ENCODE measurements at regions not wholly inside any gene's neighbourhood (a gene's known extent, or its start where the extent isn't known, plus 50 kb on each side); places are given as distances from the start of the nearest gene placed in this dataset.
"Not testable (repeated sequence)": the region's sequence is repeated elsewhere in the genome, so short reads cannot be mapped to it uniquely, and the experiment has no call there.

- no peaks in the 10 kb centered on the region for H3K36me3 Mint-ChIP-seq (ENCODE audit: low read depth, unreplicated experiment)
- H3K27ac Mint-ChIP-seq (ENCODE audit: unreplicated experiment) = no peak overlapping the region
- H3K4me1 Mint-ChIP-seq (ENCODE audit: unreplicated experiment) = peaks cover 4% of the 10 kb centered on the region
- peaks cover 1% of the 10 kb centered on the region for H3K27me3 Mint-ChIP-seq (ENCODE audit: unreplicated experiment)
- TF ChIP-seq, protein P1, sequence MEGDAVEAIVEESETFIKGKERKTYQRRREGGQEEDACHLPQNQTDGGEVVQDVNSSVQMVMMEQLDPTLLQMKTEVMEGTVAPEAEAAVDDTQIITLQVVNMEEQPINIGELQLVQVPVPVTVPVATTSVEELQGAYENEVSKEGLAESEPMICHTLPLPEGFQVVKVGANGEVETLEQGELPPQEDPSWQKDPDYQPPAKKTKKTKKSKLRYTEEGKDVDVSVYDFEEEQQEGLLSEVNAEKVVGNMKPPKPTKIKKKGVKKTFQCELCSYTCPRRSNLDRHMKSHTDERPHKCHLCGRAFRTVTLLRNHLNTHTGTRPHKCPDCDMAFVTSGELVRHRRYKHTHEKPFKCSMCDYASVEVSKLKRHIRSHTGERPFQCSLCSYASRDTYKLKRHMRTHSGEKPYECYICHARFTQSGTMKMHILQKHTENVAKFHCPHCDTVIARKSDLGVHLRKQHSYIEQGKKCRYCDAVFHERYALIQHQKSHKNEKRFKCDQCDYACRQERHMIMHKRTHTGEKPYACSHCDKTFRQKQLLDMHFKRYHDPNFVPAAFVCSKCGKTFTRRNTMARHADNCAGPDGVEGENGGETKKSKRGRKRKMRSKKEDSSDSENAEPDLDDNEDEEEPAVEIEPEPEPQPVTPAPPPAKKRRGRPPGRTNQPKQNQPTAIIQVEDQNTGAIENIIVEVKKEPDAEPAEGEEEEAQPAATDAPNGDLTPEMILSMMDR (IDR thresholded peaks at IDR 0.05; ENCODE audit: unreplicated experiment) = no peak
- no peaks in the 10 kb centered on the region for H3K9me3 Mint-ChIP-seq (ENCODE audit: unreplicated experiment)
- no peak for DNase-seq (ENCODE audit: low spot score)
- no peak overlapping the region for H3K4me3 Mint-ChIP-seq (ENCODE audit: unreplicated experiment)
Observed at GRCh38 chr4:23945451-23946017, 55.7 kb upstream of the PPARGC1A start.

DNA sequence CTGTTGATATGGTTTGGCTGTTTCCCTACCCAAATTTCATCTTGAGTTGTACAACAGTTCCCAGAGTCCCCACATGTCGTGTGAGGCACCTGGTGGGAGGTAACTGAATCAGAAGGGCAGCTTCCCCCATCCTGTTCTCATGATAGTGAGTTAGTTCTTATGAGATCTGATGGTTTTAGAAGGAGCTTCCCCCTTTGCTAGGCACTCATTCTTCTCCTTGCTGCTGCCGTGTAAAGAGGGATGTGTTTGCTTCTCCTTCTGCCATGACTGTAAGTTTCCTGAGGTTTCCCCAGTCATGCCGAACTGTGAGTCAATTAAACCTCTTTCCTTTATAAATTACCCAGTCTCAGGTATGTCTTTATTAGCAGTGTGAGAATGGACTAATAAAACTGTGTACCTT lies 54.7 kb upstream of the PPARGC1A start:
- not testable (repeated sequence) for H3K27ac Mint-ChIP-seq (ENCODE audit: unreplicated experiment); H3K9me3 Mint-ChIP-seq (ENCODE audit: unreplicated experiment)

DNA sequence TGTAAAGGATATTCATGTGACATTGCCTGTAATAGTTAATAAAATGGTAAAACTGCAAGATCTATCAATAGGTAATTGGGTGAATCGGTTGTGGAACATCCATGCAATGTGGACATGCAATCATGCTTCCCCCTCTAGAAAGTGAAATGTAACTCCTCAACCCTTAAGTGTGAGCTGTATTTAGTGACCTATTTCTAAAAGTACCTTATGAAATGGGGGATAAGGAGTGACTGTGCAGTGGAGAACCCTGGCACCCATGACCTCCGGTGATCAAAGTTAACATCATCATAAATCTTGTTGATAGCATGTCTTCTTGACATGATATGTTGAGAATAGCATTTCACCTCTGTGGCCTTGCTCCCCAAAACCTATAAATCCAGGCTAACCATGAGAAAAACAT lies 53.6 kb upstream of the PPARGC1A start:
- no peak for DNase-seq (ENCODE audit: low spot score)
- H3K4me3 Mint-ChIP-seq (ENCODE audit: unreplicated experiment) = no peak overlapping the region
- no peak overlapping the region for H3K27ac Mint-ChIP-seq (ENCODE audit: unreplicated experiment)
- TF ChIP-seq, protein P1 (IDR thresholded peaks at IDR 0.05; ENCODE audit: unreplicated experiment) = no peak
- H3K36me3 Mint-ChIP-seq (ENCODE audit: low read depth, unreplicated experiment) = no peaks in the 10 kb centered on the region
- peaks cover 4% of the 10 kb centered on the region for H3K4me1 Mint-ChIP-seq (ENCODE audit: unreplicated experiment)
- H3K27me3 Mint-ChIP-seq (ENCODE audit: unreplicated experiment) = peaks cover 1% of the 10 kb centered on the region
- H3K9me3 Mint-ChIP-seq (ENCODE audit: unreplicated experiment) = no peaks in the 10 kb centered on the region

More for the DNA sequence above, 54.7 kb upstream of the PPARGC1A start:
- not testable (repeated sequence) for H3K27me3 Mint-ChIP-seq (ENCODE audit: unreplicated experiment); H3K36me3 Mint-ChIP-seq (ENCODE audit: low read depth, unreplicated experiment); H3K4me1 Mint-ChIP-seq (ENCODE audit: unreplicated experiment); DNase-seq (ENCODE audit: low spot score); H3K4me3 Mint-ChIP-seq (ENCODE audit: unreplicated experiment)

DNA sequence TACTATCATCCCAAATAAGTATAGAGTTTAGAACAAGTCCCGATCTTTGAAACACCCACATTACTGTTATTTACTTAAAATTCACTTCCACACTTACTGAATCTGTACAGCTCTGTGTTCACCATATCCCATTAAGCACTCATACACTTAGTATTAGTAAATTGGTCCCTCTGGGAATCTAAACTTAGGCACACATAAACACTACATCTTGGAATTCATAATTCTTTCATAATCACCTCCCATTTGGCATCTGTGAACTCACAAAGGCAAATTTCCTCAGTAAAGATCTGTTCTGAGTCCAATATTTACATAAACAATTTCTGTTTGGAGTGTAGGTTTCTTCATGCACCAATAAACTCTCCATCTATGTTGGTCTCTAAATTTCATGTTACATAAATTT lies 52.6 kb upstream of the PPARGC1A start:
- peaks cover 4% of the 10 kb centered on the region for H3K4me1 Mint-ChIP-seq (ENCODE audit: unreplicated experiment)
- H3K9me3 Mint-ChIP-seq (ENCODE audit: unreplicated experiment) = no peaks in the 10 kb centered on the region
- H3K4me3 Mint-ChIP-seq (ENCODE audit: unreplicated experiment) = no peak overlapping the region
- DNase-seq (ENCODE audit: low spot score) = no peak
- H3K36me3 Mint-ChIP-seq (ENCODE audit: low read depth, unreplicated experiment) = no peaks in the 10 kb centered on the region
- TF ChIP-seq, protein P1 (IDR thresholded peaks at IDR 0.05; ENCODE audit: unreplicated experiment) = no peak
- peaks cover 1% of the 10 kb centered on the region for H3K27me3 Mint-ChIP-seq (ENCODE audit: unreplicated experiment)
- H3K27ac Mint-ChIP-seq (ENCODE audit: unreplicated experiment) = no peak overlapping the region
